GM18951 (cell line): ENCODE measurements at regions not wholly inside any gene's neighbourhood (a gene's known extent, or its start where the extent isn't known, plus 50 kb on each side); places are given as distances from the start of the nearest gene placed in this dataset.

Experiments used
- POLR2A ChIP-seq: IDR thresholded peaks from 4 replicates; pipeline ENCODE4 v1.6.1; 2011; ENCODE audit warnings: mild to moderate bottlenecking; ENCODE audit not compliant: insufficient read length, insufficient read depth; ENCODE audit errors: extremely low read depth
- in situ Hi-C: fragments of 300-500 bp; cut with MboI; formaldehyde crosslinking; loops from one replicate; pipeline ENCODE4 v1.12.0; 2022; ENCODE audit warnings: low sequenced_read_pairs, mixed read lengths, inconsistent platforms; ENCODE audit not compliant: unreplicated experiment

- in situ Hi-C loops = no loop called here
- no peak for TF ChIP-seq POLR2A
These were observed 192.8 kb upstream of the THBS1 start for GRCh38 chr15:39388118-39388517.

- in situ Hi-C loops = no loop called here
- no peak for TF ChIP-seq POLR2A
These were observed 189.6 kb upstream of the THBS1 start for GRCh38 chr15:39391230-39391629.

- in situ Hi-C loops = no loop called here
- no peak for TF ChIP-seq POLR2A
These were observed 188.3 kb upstream of the THBS1 start for GRCh38 chr15:39392469-39393047.

- in situ Hi-C loops = no loop called here
- TF ChIP-seq POLR2A = no peak
These were observed 187.1 kb upstream of the THBS1 start for GRCh38 chr15:39393575-39394335.

GRCh38 chr15:39394496-39394895, 186.4 kb upstream of the THBS1 start:
- TF ChIP-seq POLR2A = no peak
- in situ Hi-C loops = no loop called here

- TF ChIP-seq POLR2A = no peak
- in situ Hi-C loops = no loop called here
These were observed 183.8 kb upstream of the THBS1 start for GRCh38 chr15:39396979-39397615.

- no peak for TF ChIP-seq POLR2A
- in situ Hi-C loops = no loop called here
These were observed 183.0 kb upstream of the THBS1 start for GRCh38 chr15:39397883-39398282.

GRCh38 chr15:39399600-39399999, 181.3 kb upstream of the THBS1 start:
- TF ChIP-seq POLR2A = no peak
- in situ Hi-C loops = no loop called here

GRCh38 chr15:39400002-39400401, 180.9 kb upstream of the THBS1 start:
- in situ Hi-C loops = no loop called here

GRCh38 chr15:39400821-39401550, 179.9 kb upstream of the THBS1 start:
- in situ Hi-C loops = no loop called here
- no peak for TF ChIP-seq POLR2A

More at GRCh38 chr15:39400002-39400401, 180.9 kb upstream of the THBS1 start:
- TF ChIP-seq POLR2A = no peak

DNA sequence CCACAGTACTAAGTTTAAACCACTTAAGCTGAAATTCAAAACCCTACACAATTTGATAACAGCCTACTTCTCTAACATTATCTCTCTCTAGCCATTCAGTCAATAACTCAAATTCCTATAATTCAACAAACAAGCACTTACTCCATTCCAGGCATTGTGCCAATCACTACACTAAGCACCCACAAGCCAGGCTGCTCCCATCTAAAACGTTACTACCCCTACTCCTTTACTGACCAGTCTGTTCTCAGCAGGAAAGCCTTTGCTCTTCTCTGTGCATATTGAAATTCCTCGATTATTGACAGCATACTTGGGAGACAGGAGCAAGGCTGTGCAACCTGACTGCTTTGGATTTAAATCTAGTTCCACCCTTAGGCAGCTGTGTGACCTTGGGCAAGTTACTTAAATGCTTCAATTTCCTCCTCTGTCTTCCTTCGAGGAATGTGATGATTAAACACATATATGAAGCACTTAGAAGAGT, 177.2 kb upstream of the THBS1 start:
- in situ Hi-C loops = no loop called here
- TF ChIP-seq POLR2A = no peak

GRCh38 chr15:39404767-39405181, 176.1 kb upstream of the THBS1 start:
- TF ChIP-seq POLR2A = no peak
- in situ Hi-C loops = no loop called here

GRCh38 chr15:39406485-39406884, 174.4 kb upstream of the THBS1 start:
- in situ Hi-C loops = no loop called here

More at GRCh38 chr15:39406485-39406884, 174.4 kb upstream of the THBS1 start:
- no peak for TF ChIP-seq POLR2A
